Gastroesophageal sphincter (tissue), 4 donors: ENCODE measurements at regions not wholly inside any gene's neighbourhood (a gene's known extent, or its start where the extent isn't known, plus 50 kb on each side); places are given as distances from the start of the nearest gene placed in this dataset.

ENCODE experiments used
- ATAC-seq: fragments of 150-250 bp; one replicate; pipeline ENCODE4 v1.9.1; 2016; ENCODE audit warnings: mild to moderate bottlenecking, moderate library complexity
- H3K27ac ChIP-seq, 4 donors: fragments of 200-600 bp; sonication (generic) in 3 of 4; 1 replicate in 3 of 4; 2 replicates in 1 of 4; pipeline ENCODE4 v1.5.1; 2016 to 2019
- H3K27me3 ChIP-seq: fragments of 200-600 bp; sonication (generic); one replicate; pipeline ENCODE4 v1.5.1; 2019
- H3K36me3 ChIP-seq, 2 donors: fragments of 200-600 bp; sonication (generic); one replicate each; pipeline ENCODE4 v1.5.1; 2019; ENCODE audit warnings: control low read depth in 1 of 2
- H3K4me1 ChIP-seq, 3 donors: fragments of 200-600 bp; sonication (generic); 1 replicate in 2 of 3; 2 replicates in 1 of 3; pipeline ENCODE4 v1.5.1; 2016 to 2019; ENCODE audit warnings: control low read depth in 2 of 3
- H3K4me3 ChIP-seq, 2 donors: fragments of 200-600 bp; sonication (generic); one replicate each; pipeline ENCODE4 v1.5.1; 2019; ENCODE audit warnings: mild to moderate bottlenecking in 1 of 2, moderate library complexity in 1 of 2
- H3K9me3 ChIP-seq, 3 donors: fragments of 200-600 bp; sonication (generic); one replicate each; pipeline ENCODE4 v1.5.1; 2017 to 2019; ENCODE audit warnings: control low read depth in 2 of 3
- EP300 ChIP-seq: sonication (generic); formaldehyde crosslinking; IDR thresholded peaks from one replicate; pipeline ENCODE4 v1.6.1; 2017; ENCODE audit warnings: antibody characterized with exemption, mild to moderate bottlenecking
- POLR2A ChIP-seq, 2 donors: fragments of 450-650 bp; IDR thresholded peaks; one replicate each; pipeline ENCODE4 v1.6.1; 2017; ENCODE audit warnings: antibody characterized with exemption in 2 of 2, mild to moderate bottlenecking in 2 of 2, moderate library complexity in 1 of 2
- POLR2AphosphoS5 ChIP-seq: sonication (generic); formaldehyde crosslinking; IDR thresholded peaks from one replicate; pipeline ENCODE4 v1.6.1; 2017; ENCODE audit warnings: antibody characterized with exemption
- WGBS, 2 donors: methylation state at CpG; one replicate each; pipeline ENCODE4 v1.1.5; 2018; ENCODE audit warnings: low coverage in 1 of 2; 5-methylcytosine and 5-hydroxymethylcytosine counted together
- small RNA-seq, 4 donors: library from RNA; depleted of rRNA; stranded (forward); fragments of <200 nt; gene quantifications; one replicate each; pipeline ENCODE3, GENCODE V24; 2016
- TF ChIP-seq, protein P1 (sequence below), 4 experiments: fragments of 200-600 bp in 2 of 4; fragments of 450-650 bp in 2 of 4; sonication (generic) in 1 of 4; IDR thresholded peaks; one replicate each; pipeline ENCODE4 v1.5.1; 2017 to 2019; ENCODE audit warnings: antibody characterized with exemption in 4 of 4, mild to moderate bottlenecking in 2 of 4, moderate library complexity in 2 of 4

GRCh38 chr1:240672132-240672811 lies 60.3 kb upstream of the GREM2 start:
- WGBS, 2 donors = 13 to 39% methylated on average over 2 of the region's 2 CpGs
- Histone ChIP-seq H3K36me3 (no peaks in the 10 kb centered on the region), H3K27ac (no peak overlapping the region), H3K4me1 (no peaks in the 10 kb centered on the region), H3K27me3 (no peaks in the 10 kb centered on the region), H3K4me3 (no peak overlapping the region), H3K9me3 (no peaks in the 10 kb centered on the region)
- no peak for TF ChIP-seq EP300
- TF ChIP-seq POLR2A (IDR thresholded peaks at IDR 0.05) = no peak
- TF ChIP-seq POLR2AphosphoS5 = no peak
- TF ChIP-seq, protein P1, sequence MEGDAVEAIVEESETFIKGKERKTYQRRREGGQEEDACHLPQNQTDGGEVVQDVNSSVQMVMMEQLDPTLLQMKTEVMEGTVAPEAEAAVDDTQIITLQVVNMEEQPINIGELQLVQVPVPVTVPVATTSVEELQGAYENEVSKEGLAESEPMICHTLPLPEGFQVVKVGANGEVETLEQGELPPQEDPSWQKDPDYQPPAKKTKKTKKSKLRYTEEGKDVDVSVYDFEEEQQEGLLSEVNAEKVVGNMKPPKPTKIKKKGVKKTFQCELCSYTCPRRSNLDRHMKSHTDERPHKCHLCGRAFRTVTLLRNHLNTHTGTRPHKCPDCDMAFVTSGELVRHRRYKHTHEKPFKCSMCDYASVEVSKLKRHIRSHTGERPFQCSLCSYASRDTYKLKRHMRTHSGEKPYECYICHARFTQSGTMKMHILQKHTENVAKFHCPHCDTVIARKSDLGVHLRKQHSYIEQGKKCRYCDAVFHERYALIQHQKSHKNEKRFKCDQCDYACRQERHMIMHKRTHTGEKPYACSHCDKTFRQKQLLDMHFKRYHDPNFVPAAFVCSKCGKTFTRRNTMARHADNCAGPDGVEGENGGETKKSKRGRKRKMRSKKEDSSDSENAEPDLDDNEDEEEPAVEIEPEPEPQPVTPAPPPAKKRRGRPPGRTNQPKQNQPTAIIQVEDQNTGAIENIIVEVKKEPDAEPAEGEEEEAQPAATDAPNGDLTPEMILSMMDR (IDR thresholded peaks at IDR 0.05) = no peak
- ATAC-seq = no peak

GRCh38 chr1:240667351-240667750 lies 55.4 kb upstream of the GREM2 start:
- 66 to 69% methylated on average over 2 to 3 of the region's 3 CpGs for WGBS, 2 donors
- Histone ChIP-seq H3K4me1 (no peaks in the 10 kb centered on the region), H3K36me3 (no peaks in the 10 kb centered on the region), H3K27me3 (no peaks in the 10 kb centered on the region), H3K4me3 (no peak overlapping the region), H3K27ac (no peak overlapping the region), H3K9me3 (no peaks in the 10 kb centered on the region)
- ATAC-seq = no peak
- TF ChIP-seq EP300 (no peak), POLR2A (IDR thresholded peaks at IDR 0.05) (no peak), POLR2AphosphoS5 (no peak)
- TF ChIP-seq, protein P1 (IDR thresholded peaks at IDR 0.05) = no peak

- Histone ChIP-seq H3K4me1 (no peaks in the 10 kb centered on the region), H3K4me3 (no peak overlapping the region), H3K36me3 (no peaks in the 10 kb centered on the region), H3K9me3 (no peaks in the 10 kb centered on the region), H3K27me3 (no peaks in the 10 kb centered on the region), H3K27ac (no peak overlapping the region)
- no peak for ATAC-seq
- TF ChIP-seq POLR2A (IDR thresholded peaks at IDR 0.05) (no peak), EP300 (no peak), POLR2AphosphoS5 (no peak)
- TF ChIP-seq, protein P1 (IDR thresholded peaks at IDR 0.05) = no peak
- 66% methylated on average over 4 to 6 of the region's 9 CpGs for WGBS, 2 donors
Observed at GRCh38 chr1:240666568-240667198, 54.7 kb upstream of the GREM2 start.

DNA sequence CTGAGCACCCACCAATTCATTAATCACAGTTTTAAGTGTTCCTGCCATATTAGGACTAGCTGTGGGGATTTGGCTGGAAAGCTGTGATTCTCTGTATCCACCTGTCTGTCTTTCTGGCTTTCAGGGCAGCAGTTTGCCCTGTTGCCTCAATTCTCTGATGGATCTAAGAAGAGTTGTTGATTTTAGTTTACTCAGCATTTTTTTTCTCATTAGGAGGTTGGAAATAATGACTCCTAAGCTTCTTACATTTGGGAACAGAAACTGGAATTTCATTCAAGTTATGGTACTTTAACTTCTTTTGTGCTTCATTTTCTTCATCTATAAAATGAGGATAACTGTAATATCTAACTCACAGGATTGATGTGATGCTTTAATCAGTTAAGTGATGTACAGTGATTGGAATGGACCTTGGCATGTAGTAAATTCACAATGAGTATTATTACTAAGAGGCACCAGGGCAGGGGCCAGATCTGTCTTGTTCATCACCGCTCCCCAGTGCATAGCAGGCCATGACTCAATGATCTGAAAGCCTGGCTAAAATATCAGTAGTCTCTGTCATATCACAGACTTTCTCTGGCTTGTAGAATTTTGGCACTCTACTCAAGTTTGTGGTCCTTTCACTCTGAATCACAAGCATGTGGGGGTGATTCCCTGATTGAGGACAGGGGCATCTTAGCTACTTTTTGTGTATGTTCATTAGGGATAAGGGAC lies 51.4 kb upstream of the GREM2 start:
- Histone ChIP-seq H3K9me3 (no peaks in the 10 kb centered on the region), H3K27me3 (no peaks in the 10 kb centered on the region), H3K27ac (no peak overlapping the region), H3K4me3 (no peak overlapping the region), H3K36me3 (no peaks in the 10 kb centered on the region), H3K4me1 (no peaks in the 10 kb centered on the region)
- WGBS, 2 donors = 75% methylated on average over 1 of the region's 1 CpG; no CpG with 5 or more reads in 1 of the 2 donors
- no peak for ATAC-seq
- TF ChIP-seq POLR2A (IDR thresholded peaks at IDR 0.05) (no peak), EP300 (no peak), POLR2AphosphoS5 (no peak)
- TF ChIP-seq, protein P1 (IDR thresholded peaks at IDR 0.05) = no peak

Small RNA genes lying in the stretch of these regions (small RNA-seq; reads per million reads assigned to genes)
- gene RF00019 = 0 reads per million in 4 donors
